Urothelium cell line (cell line): ENCODE measurements at regions not wholly inside any gene's neighbourhood (a gene's known extent, or its start where the extent isn't known, plus 50 kb on each side); places are given as distances from the start of the nearest gene placed in this dataset.
A peak's percentile ranks its signal among the peaks of the same experiment; 100 is the strongest.

Experiments
- DNase-seq: peaks from one replicate; pipeline ENCODE4 v3.0.0; 2011; ENCODE audit warnings: low spot score, mixed read lengths
- FAIRE-seq: peaks from 2 replicates; lab custom pipeline; 2011; peaks lifted over from hg19 to GRCh38; lab: Jason Lieb, UNC

DNA sequence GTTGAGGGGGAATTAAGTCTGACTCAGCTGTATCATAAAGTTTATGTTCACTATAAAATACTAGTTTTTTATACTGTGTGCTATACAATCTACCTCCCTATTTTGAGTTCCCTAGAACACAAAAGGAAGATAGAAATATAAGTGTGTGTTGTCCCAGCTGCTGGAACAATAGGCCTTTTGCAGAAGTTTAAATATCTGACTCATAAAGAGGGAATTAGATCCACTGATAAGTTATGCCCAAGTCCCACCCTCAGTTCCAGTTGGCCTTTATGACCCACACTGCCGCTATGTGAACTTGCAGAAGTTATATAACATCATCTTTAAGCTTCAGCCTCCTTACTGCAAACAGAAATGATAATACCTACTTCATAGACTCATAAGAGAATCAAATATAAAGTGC is 88.5 kb upstream of the DAB2 start:
- FAIRE-seq (peak; percentile 98), DNase-seq (peak; percentile 68)

DNA sequence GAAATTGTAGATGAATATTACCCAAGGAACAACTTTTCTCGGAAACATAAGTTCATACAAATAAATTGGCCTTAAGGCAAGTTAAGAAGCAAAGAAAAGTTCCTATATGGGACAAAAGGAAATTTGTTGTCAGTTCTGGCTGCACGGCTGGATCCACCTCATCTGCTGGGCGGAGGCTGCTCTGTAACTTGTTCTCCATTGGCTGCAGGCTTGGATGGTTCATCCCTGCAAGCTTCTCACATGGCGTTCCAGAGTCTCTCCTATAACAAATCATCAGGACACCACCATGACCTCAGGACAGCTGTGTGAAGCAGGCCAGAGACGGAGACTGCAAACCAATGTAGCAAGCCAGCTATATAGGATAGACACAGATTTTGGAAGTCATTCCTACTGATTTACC is 81.4 kb upstream of the DAB2 start:
- FAIRE-seq (no peak), DNase-seq (no peak)

DNA sequence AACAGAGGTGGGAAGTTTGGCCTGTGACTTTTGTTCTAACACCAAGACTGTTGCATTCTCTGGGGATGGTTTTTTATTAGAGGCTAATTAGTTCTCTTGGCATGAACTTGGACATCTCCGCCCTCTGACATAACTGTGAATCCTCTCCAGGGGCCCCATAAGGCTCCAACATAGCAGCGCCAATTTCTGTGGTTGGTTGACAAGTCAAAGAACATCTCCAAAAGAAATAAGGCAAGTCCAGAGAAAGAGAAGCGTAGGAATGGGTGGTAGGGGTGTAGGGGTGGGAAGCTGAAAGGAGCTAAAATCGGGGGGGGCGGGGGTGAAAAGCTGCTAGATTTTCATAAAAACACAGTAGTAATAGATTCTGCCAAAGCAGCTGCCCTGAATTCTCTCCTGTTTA is 81.0 kb upstream of the DAB2 start:
- DNase-seq (no peak), FAIRE-seq (no peak)

DNA sequence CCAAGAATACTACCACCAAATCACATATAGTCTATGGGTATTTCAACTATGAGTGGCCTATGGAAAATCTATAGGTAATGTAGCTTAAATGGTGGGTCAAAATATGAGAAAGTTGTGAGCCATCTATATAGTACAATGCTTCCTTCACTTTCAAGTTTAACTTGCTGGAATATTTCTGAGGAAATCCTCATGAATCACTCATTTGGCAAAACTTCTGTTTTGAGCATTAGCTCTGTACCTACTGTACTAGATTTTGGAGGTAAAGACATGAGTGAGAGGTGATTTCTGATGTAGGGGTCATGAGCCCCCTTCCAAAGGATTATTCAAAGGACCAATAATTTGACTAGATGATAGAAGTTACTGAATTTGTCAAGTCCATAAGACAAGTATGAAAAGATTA is 80.6 kb upstream of the DAB2 start:
- DNase-seq (no peak), FAIRE-seq (no peak)

DNA sequence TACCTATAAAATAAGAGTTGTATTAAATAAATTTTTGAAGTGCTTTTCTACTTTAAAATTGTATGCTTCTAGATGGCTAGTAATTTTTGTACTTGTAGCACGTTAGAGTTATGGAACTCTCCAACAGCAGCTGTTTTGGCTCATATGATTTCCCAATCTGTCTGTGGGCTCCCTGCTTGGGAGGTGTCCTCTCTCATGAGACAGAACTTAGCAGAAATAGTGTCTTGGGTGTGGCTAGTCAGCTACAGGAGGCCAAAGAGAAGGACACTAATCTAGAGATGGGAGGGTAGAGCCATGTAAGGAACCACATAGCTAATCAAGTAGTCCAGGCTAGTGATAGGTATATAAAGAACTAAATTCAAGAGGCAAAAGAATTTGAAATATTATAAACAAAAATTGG is 78.4 kb upstream of the DAB2 start:
- no peak for DNase-seq
- FAIRE-seq, result no peak

DNA sequence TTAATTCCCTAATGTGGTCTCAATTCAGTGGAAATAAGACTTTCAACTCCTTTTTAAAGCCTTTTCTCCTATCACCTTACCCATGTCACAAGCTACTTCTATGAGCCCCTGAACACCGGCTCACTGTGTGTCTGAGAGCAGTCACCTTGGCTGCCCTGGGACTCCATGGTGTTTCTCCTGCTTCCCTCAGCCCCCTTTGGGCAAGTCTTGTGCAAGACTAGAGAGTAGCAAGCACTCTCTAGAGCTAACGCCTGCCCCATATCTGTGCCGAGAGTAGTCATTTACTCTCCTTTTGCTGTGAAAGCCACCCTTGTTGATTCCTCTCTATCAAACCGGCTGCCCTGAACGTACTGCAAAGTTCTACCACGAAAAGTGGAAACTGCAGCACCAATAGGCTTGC is 77.9 kb upstream of the DAB2 start:
- FAIRE-seq (no peak), DNase-seq (no peak)

DNA sequence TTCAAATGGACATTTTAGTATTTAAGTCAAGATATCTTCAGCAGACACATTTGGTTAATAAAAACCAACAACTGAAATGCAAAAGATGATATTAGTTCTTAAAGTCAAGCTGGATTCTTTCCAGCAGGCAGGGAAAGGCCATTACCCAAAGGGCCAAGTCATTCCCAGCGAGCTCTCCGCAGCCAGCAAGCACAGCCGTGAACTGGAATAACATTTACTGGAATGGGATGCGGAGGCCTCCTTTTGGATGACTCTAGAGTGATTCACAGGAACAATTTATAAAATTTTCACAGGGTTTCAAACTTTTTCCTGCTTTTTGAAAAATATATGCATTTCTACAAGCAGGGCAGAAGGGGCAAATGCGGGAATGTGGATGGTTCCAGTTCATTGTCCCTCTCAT is 76.6 kb upstream of the DAB2 start:
- no peak for FAIRE-seq
- DNase-seq, result peak; percentile 63

DNA sequence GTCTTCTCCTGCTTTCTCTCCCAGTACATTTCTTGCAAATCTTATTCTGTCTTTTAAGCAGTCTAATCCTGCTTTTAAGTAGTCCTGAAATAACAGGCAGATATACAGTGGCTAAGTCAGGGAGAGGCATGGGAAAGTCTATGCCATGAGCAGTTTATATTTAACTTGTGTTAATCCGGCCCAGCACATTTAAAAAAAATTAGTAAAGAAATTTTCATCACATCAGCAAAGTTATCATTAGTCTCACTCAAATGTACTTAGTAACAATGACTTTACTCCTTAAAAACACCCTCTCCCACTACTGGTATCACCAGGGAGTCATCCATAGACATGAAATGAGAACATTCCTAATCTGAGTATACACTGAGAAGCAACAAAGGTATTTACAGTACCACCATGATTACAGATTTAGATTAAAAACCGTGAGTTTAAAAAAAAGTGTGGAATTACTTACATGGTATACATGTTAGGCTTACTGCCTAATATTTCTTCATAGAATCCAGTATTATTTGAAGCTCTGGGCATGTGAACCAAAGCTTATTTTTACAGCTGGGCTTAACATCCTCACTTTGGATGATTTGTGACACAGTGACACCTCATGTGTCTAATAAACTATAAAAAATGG is 75.9 kb upstream of the DAB2 start:
- FAIRE-seq (no peak), DNase-seq (no peak)

DNA sequence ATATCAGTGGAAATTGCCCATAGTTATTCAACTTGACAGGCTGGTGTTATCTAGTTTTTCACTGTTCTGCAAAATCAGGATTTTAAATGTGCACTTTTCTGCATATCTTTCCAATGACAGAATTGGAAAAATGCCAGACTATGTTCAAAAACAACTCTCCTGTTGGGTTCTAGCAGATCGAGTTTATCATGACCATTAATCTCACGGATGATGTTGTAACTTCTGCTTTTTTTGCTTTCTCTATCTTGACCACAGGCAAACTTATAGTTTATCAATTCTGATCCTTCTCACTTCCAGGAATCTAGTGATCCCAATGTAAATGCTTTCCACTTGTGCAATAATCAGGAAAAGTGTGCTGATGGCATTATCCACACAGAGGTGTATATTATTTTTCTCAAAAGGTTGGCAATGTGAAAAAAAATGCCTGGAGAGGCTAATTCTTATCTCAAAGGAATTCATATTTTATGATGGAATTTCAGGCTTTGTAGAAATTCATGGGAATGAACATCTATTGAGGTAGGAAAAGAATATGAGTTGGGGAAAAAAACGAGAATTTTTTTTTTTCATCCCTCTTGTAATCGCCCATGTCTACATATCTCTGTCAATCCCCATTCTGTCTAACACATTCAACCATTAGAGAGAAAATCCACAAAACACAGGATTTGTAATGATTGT is 73.6 kb upstream of the DAB2 start:
- FAIRE-seq, result no peak
- no peak for DNase-seq

DNA sequence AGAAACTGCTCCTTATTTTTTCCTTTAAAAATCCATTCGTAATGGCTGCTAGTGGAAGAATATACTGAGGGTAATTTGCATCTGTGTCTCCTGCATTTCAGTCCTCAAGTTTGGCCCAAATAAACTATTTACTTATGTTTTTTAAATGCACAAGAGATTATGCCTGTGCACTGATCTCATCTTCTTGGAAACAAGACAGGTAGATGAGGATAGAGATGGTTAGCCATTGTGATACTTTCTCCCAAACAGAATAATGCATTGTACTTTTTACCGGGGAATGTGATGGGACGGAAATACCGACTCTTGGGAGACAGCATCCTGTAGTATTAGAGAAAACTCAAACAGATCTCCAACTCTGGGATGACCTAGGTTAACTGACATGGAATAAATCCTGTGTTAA is 72.5 kb upstream of the DAB2 start:
- FAIRE-seq, result no peak
- DNase-seq, result no peak

DNA sequence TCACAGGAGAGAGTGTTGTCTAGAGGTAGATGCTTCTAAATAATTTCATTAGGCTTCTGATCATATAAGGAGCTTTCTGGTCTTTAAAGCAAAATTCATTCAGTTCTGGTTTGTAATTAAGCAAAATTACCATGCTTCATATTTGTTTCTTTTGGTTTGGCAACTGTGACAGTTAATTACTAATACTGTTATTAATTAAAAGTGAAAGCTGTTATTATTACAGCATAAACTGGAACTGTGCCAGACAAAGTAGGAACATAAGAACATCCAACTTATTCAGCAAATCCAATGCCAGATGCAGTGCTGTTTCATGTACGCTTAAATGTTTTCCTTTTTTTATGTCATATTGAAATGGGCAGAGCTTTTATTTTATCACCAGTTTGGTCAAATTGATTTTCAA is 70.4 kb upstream of the DAB2 start:
- DNase-seq (no peak), FAIRE-seq (peak; percentile 48)

DNA sequence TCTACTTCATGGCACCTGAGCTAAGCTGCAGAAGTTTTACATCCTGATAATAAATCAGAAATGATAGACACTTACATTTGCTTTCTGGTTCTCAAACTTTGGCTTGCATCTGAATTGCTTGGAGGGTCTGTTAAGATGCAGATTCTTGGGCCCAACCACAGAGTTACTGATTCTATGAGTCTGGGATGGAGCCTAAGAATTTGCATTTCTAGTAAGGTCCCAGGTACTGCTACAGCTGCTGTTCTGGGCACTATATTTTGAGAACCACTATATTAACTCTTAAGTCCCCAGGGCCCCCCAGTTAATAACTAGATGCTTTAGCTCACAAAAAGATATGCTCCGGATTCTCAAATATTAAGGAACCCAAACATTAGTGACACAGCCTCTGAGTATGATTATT is 69.8 kb upstream of the DAB2 start:
- FAIRE-seq (no peak), DNase-seq (no peak)

DNA sequence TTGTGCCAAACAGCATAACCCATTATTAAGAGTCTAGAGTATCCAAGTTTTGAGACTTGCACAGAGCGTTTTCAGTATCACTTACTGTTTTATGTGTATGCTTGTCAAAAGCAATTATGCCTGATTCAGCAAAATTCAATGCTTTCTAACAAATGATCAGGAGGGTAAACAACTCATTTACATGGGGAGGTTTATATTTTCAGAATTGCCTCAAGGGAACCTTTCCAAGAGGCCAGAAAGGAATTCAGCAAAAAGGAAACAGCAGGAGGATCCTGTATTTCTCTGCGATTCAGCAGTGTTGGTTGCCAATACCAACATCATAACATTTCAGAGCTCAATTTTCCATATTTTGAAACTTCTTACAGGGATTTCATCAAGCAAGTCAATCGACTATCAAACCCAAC is 69.3 kb upstream of the DAB2 start:
- no peak for FAIRE-seq
- no peak for DNase-seq

DNA sequence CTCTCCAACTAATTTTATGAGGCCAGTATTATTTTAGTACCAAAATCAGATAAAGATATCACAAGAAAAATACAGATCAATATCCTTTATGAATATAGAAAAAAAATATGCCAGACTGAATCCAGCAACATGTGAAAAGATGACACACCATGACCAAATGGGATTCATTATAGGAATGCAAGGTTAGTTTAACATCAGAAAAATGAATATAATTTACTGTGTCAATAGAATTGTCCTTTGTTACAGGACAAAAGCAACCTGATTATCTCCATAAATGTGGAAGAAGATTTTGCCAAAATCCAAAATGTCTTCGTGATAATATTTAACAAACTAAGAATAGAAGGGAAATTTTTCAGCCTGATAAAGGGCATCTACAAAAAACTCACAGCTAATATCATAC is 66.4 kb upstream of the DAB2 start:
- DNase-seq (no peak), FAIRE-seq (no peak)

DNA sequence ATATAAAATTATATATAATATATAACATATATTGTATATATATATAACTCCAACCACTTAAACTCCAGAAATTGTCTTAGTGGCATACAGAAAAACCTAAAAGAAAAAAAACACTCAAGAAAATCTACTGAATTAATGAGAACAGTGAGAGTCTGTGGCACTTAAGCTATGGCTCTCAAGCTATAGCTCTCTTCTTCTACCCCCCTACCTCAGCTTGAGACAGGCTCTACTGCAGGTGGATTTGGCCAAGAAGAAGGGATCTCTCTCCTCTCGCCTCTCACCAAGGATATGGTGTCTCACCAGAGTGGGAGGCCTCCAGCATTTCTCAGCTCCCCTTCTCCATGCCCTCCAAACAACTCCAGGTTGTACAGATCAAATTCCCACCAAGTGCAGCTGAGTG is 64.5 kb upstream of the DAB2 start:
- FAIRE-seq (no peak), DNase-seq (no peak)

DNA sequence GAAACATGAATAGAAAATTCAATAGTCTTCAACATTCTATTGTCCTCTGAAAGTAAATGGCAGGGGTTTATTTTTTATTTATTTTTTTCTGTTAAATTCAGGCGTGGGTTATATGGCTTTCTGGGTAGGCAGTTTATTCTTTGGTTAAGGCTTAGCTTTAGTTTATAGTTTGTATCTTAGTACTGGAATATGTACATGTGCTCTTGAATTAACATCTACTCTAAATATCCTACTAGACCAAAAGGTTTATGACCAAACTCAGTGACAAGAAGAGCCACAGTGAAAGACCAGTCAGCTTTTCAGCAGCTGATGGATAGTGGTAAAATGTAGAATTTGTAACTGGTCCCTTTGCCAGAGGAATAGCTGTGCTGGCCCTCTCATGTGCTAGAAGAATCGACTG is 62.0 kb upstream of the DAB2 start:
- FAIRE-seq (no peak), DNase-seq (no peak)

DNA sequence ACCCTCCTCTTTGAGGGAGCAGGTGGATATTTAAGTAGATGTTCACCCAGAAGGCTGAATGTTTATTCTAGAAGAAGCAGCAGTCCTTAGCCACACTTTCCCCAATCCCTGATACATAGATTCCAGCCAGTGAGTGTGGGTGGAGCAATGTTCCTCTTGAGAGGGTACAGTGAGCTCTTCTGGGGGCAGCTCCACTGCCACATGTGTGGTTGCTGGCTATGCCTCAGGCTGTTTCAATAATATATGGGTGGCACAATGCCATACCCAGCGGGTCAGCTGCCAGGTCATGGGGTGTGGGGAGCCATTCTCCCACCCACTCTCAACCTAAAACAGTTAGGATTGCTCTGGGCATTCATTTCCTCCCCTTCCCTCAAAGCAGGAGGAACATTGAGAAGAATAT is 61.6 kb upstream of the DAB2 start:
- no peak for FAIRE-seq
- DNase-seq, result no peak

DNA sequence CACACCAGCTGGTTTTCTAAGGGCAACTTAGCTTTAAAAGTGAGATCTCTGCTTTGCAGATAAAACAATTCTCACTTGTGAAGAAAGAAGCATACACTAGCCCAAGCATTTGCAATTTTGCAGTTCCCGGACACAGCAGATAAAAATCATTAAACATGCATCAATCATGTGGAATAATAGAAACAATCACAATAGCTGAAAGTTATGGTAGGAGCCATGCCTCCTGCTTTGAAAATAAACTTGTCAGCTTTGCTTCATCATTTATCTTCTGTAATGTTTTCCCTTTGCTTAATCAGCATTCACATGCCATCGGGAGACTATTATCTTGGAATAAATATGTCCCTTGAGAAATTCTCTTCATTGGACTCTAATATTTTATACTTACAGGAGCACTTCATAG is 60.3 kb upstream of the DAB2 start:
- DNase-seq (no peak), FAIRE-seq (no peak)

DNA sequence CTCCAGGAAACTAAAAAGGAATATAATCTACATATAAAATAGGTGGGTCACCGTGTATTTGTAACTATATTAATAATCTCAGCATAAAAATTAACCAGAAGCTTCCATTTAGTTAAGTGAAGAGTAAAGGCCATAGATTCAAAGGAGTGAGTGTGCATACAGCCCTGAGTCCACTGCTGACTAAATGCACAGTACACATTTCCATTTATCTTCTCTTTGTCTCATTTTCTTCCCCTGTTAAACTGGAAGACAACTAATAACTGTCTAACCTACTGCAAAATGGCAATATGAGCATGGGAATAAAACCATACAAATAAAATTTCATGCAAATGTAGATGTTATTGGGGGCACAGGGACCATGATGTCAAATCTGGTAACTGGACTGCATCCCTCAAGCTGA is 59.9 kb upstream of the DAB2 start:
- no peak for FAIRE-seq
- DNase-seq, result no peak

DNA sequence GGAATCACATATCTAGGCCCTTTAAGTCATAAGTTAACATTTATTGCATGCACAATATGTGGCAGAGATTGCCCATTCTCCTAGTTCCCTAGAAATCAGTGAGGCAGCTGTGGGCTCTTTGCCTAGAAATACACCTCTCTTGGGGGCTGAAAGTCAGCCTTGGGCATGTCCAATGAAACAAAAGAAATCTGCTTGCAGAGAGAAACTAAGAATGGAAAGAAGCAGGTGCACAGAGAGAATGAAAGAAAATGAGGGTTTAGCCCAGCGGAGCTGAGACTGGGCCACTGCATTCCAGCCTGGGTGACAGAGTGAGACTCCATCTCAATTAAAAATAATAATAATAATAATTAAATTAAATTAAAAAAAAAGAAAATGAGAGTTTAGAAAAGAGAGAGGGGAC is 57.3 kb upstream of the DAB2 start:
- DNase-seq, result no peak
- no peak for FAIRE-seq

DNA sequence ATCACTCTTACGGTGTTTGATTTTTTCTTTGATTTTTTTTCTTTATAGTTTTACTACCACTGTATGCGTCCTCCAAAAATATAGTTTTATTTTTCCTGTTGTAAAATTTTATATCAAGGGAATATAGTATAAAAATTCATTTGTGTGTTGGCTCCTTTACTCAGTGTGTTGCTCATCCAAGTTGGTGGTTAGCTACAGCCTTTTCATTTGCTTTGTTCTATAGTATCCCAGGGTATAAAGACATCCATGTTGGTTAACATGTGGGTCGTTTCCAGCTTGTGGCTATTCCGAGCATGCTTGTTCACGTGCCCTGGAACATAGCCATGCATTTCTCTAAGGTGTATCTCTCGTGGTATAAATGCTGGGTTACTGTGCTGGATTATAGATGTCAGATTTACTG is 54.8 kb upstream of the DAB2 start:
- FAIRE-seq, result no peak
- DNase-seq, result no peak

DNA sequence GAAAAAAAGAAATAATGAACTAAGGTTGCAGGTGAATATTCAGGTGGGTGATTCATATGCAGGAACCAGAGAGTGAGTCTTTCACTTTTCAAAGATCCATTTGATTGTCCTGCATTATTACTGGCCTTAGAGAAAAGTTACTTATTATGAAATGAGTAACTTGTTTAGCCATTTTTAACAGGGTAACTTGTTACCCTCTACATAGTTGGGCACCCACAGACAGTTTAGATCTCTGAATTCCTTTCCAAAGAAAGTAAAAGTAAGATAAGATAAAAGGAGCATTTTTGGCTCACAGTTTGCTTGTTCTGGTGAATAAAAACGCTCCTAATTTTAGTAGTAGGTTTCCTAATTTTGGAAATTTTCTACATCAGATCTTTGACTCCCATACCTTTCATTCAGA is 54.1 kb upstream of the DAB2 start:
- FAIRE-seq (no peak), DNase-seq (no peak)

DNA sequence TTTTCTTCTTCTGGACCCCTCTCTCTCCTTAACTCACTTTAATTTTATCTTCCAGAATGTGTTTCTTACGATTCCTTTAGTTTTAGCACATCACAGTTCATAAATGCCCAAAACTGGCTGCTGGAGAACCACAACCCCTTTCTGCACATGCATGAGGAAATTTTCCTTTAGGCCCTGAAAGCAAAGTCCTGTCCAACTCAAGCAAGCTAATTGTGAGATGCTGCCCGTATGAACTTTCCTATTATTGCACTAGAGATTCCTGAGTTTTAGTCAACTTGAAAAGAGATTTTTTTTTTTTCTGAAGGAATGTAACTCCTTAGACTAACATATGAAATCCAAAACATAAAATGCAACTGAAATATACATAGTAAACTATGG is 52.1 kb upstream of the DAB2 start:
- FAIRE-seq, result no peak
- no peak for DNase-seq
